GM18505 (cell line): ENCODE measurements at regions not wholly inside any gene's neighbourhood (a gene's known extent, or its start where the extent isn't known, plus 50 kb on each side); places are given as distances from the start of the nearest gene placed in this dataset.
"Not testable (repeated sequence)": the region's sequence is repeated elsewhere in the genome, so short reads cannot be mapped to it uniquely, and the experiment has no call there.

Experiments
- ATAC-seq: cut with Tn5 transposase; IDR thresholded peaks from one replicate; pipeline ENCODE4 v1.9.1; 2021; ENCODE audit not compliant: unreplicated experiment
- POLR2A ChIP-seq: IDR thresholded peaks from 4 replicates; pipeline ENCODE4 v1.6.1; 2011; ENCODE audit warnings: borderline replicate concordance; ENCODE audit not compliant: insufficient read depth, insufficient read length; ENCODE audit errors: extremely low read depth

DNA sequence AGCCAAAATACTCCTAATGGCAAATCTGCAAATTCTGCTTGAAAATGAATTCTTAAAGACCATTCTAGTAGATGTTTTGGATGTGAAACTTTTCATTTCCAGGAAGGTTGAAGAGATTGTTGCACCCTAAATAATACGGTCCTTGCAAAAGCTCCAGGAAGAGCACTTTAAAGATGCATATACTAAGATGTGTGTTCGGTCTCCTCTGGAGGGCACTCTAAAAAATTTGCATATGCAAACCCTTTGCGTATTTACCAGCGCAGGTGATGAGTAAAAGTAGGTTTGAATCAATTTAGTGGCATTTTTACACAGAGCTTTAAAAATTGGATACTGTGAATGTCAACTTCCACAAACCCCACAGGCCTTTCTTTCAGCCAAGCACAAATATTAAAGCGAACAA is 378.1 kb upstream of the SORCS1 start:
- no peak for TF ChIP-seq POLR2A

DNA sequence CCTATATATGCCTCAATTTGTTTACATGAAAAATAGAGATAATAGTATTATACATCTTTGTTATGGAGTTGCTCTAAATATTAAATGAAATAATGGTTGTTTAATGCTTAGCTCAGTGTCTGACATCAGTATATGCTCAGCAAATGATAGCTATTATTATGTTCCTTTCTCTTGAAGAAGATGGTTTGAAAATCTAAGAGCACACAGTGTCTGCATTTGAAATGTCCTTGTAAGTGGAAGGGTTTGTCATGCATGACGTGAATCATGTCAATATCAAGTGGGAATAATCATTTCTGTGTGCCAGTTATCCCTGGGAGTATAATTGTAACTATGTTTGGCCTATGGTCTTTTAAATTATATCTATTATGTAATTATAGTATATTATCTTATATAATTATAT is 377.5 kb upstream of the SORCS1 start:
- no peak for ATAC-seq
- TF ChIP-seq POLR2A: no peak

More for the DNA sequence above, 378.1 kb upstream of the SORCS1 start:
- no peak for ATAC-seq

DNA sequence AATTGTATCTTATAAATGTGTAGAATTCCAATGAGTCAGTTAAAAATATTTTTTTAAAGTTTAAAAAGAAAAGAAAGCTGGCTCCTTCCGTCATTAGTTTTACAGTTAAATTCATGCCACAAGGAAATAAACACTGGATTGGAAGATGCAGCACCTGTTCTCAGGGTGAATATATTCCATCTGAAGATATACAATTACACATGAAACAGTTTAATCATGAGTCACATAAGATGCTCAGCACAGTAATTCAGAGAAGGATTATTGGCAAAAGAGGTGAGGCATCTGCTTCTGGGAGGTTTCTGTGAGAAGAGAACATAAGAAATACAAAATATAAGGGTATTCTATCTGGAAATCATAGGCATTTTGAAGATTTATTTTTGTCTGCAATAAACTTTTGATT is 376.5 kb upstream of the SORCS1 start:
- no peak for ATAC-seq
- TF ChIP-seq POLR2A: no peak

DNA sequence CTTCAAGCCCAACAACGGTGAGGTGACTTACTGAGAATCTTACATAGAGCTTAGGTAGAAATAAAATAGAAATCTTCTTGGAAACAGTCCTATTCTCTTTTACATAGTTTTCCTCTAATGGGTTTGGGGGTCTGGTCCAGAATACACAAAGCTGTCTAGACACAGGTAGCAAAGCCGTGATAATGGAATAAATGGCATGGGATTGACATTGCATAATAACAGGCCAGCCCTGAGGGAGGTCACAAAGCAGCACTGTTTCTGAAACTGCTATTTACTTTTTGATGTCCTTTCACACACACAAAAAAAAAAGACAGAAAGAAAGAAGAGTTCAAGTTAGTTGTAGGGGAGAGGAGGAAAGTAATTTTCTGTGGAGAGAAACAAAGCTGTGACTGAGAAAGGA is 364.8 kb upstream of the SORCS1 start:
- TF ChIP-seq POLR2A: no peak
- no peak for ATAC-seq

DNA sequence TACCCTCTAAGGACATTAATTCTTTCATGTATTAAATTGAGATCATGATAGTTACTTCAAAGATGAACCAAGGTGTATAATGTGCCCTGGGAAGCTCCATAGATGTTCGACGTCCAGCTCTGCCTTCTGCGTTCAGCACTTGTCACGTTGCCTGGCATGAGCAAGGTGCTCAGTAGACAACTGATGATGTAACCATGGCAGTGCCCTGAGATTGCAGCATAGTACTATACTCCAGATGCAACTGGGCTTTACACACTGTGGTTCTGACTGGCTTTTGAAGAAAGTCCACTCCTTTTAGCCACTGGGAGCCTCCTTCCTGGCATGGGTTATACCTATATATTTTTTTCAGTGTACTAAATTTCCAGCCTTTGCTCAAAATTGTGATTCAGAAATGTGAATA is 355.8 kb upstream of the SORCS1 start:
- ATAC-seq: no peak
- TF ChIP-seq POLR2A: no peak

DNA sequence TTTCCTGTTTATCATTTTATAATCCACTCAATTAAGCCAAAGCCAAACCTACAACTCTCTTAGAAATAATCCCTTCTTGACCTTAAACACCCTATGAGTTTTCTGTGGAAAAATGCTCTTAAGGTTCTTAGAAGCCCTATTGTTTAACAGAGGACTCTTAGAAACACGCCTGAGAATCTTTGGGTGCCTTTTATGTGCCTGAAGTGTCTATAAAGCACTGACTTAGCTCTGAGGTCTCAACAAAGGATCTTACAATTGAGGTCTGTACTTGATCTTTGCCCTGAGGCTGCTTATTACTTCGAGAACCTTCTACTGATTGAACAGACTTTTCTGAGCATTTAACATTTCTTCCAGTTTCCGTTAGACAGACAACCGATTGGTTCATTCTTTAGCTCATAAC is 353.3 kb upstream of the SORCS1 start:
- no peak for ATAC-seq
- TF ChIP-seq POLR2A: no peak

DNA sequence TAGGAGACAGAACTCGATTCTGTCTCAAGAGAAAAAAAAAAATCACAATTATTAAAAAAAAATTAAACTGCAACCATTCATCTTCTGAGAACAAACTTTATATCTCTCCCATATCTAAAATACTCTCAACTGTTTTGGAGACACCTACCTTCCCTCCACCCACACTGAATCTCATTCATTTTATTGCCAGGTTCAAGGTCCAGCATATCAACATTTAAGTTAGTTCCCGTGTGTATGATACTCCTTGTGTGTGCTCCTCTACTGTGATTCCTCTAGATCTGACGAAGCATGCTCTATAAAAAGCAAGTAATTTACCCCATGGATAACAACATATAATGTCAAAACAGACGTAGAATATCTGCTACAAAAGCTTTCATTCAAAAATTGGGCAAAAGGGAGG is 351.8 kb upstream of the SORCS1 start:
- no peak for TF ChIP-seq POLR2A
- ATAC-seq: no peak

DNA sequence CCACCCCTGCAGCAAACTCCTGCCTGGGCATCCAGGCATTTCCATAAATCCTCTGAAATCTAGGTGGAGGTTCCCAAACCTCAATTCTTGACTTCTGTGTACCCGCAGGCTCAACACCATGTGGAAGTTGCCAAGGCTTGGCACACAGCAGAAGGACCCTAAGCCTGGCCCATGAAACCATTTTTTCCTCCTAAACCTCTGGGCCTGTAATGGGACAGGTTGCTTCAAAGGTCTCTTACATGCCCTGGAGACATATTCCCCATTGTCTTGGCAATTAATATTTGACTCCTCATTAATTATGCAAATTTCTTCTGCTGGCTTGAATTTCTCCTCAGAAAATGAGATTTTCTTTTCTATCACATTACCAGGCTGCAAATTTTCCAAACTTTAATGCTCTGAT is 339.5 kb upstream of the SORCS1 start:
- not testable (repeated sequence) for ATAC-seq

DNA sequence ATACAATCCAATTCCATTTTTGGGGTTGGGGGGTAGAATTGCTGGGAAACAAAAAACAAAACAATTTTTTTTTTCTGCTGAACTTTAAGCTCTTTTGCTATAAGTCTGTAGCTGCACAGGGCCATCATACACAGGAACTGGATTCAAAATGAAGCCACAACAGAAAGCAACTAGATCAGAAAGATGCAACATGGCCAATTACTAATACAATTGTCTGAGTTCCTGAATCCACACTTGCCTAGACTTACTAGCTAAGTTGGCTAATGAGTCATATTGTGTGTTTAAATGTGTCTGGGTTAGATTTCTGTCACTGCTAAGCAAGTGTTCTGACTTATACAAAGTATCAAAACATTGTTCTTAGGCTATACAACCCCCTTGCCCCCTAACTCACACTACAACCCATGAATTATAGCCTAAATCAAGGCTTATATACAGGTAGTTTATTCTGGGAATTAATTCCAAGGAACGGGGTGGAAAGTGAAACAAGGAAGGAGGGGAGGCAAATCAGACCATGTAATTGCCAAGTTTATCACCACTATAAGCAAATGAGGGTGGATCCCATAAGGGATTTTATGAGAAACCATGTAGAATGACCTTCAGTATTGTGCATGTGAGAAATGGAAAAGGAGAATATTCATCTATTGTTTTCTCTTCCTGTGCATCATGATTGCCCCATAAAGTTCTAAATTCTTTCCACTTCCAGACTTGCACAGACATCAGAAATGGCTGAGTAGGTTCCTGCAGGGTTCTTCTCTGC is 337.9 kb upstream of the SORCS1 start:
- ATAC-seq: no peak
- TF ChIP-seq POLR2A: no peak

DNA sequence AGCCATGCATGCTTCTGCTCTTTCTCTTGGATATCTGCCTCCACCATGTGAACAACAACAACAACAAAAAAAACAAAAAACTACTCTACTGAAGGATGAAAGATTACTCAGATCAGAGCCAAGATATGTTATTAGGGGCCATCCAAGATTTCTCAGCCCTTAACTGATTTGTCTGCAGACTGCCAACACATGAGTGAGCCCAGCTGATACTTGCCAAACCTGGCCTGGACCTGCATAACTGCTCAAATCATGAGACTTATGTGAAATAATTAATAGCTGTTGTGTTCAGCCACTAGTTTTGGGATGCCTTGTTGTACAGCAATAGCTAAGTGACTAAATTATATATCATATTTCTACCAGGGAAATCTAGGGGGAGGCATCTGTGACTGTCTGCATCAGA is 334.5 kb upstream of the SORCS1 start:
- TF ChIP-seq POLR2A: no peak
- ATAC-seq: no peak

DNA sequence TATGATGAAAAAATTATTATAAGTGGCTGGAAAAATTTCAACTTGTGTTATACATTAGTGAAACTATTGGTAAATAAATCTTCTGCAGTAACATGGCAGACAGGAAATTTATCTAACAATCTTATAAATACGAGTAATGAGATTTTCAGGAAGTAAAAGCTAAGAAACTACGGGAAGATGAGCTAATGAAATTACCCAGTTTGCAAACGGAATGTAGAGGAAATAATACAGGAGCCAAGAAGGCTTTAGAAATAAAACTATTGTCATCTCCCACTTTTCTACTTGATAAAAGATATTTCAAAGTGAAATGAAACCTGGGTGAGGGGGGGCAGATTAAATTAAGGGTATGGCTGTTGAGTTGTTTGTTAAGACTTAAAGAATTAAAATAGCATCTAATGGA is 332.5 kb upstream of the SORCS1 start:
- no peak for ATAC-seq
- TF ChIP-seq POLR2A: no peak

DNA sequence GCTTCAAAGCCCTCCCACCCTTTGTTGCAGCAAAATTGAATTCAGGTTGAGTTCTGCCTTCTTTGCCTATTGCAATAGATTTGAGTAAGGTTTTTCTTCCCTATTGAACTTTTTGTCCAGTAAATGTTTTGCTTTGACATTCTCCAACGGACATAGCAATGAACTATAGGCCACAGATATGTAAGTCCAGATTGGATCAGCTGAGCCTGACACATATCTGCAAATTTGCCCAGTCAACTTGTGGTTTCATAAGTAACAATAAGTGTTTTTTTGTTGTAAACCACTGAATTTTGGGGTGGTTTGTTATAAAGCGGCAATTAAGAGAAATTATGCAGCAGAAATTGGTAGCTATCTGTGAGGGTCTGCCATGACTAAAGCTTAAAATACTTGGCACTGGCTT is 332.1 kb upstream of the SORCS1 start:
- TF ChIP-seq POLR2A: no peak
- no peak for ATAC-seq

DNA sequence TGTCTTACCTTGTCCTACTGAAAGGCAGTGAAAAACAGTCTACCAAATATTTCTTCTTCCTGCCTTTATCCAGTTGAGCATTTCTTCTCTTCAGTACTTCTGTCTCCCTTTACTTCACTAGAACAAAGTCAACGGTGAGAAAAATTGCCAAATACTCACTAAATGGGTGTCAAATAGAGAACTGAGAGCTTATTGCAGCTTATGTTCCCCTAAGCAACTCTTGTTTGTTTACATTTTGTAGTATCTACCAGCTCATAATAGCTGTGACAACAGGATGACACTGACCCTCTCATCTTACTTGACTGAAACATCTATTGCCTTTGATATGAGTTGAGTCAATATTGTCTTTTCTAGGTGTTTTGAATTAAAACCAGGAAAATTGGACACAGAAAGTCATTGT is 327.9 kb upstream of the SORCS1 start:
- ATAC-seq: no peak
- TF ChIP-seq POLR2A: no peak

DNA sequence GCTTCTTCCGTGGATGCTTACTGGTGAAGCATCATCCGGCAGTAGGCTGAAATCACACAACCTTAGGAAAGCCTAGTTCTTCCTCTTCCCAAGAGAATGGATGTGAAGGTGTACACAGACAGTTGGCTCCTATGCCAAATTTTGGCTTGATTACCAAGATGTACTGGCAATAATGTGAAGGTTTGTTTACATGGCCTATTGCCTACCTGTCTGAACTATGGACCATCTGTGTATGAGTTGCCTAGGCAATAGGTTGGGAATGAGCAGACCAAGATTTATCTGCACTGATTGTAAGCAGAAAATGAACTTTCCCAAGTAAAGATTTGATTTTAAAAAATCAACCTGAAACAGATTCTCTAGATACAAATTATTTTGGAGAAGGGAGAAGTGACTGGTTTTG is 325.9 kb upstream of the SORCS1 start:
- ATAC-seq: no peak
- TF ChIP-seq POLR2A: no peak

DNA sequence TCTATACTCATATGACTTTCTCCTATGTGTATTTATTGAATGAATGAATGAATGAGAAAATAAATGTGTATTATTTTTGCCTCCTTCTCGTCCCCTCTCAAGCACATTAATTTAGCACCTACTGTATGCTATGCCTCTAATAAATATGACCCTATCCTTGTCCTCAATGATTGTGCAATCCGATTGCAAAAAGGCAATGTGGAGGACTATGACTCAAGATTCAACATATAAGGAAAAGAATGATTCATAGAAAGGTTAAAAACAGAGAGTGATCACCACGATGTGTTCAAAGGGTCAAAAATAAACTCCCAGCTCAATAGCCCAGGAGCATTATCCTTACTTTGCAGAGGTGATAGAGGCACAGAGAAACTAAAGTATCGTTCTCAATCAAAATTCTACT is 322.8 kb upstream of the SORCS1 start:
- TF ChIP-seq POLR2A: no peak
- ATAC-seq: no peak

DNA sequence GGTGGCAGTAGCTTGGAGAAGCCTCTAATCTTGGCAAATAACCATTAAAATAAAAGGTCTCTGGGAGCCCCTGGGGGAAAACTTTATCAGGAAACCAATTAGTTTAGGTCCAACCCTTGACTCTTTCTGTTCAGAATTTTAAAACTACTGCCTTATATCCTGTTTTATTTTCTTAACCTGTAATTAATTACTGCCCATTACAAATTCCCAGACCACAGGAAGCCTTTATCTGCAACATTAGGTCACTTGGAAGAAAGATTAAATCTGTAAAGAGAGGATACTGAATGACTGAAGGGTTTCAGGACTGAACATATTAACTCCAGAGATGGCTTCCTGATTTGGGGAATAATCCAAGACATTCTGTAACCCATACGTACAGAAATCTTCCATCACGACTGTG is 320.5 kb upstream of the SORCS1 start:
- no peak for TF ChIP-seq POLR2A
- ATAC-seq: no peak

DNA sequence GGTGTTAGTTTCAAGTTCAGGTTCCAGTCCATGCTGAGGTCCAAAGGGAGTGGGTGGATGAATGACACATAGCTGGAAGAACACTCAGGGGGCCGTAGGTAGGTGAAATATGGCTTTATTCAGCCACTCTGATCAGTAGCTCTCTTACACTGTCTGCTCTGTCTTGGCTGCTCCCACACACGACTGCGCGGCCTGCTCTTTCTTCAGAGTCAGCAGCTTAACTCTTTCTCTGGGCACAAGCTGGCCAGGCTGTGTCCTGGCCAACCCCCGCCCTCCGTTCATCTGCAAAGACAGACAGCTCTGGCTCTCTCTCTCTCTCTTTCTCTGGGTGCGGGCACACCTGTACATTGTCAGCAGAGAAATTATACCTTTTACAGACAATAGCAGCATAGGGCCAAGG is 317.4 kb upstream of the SORCS1 start:
- no peak for ATAC-seq
- no peak for TF ChIP-seq POLR2A
